H1 (cell line): ENCODE measurements at regions not wholly inside any gene's neighbourhood (a gene's known extent, or its start where the extent isn't known, plus 50 kb on each side); places are given as distances from the start of the nearest gene placed in this dataset.
A peak's percentile ranks its signal among the peaks of the same experiment; 100 is the strongest.

Source experiments
- CTCF ChIA-PET: fragments of 300-600 bp; sonication (Branson Sonifier 250); formaldehyde crosslinking; loops from one replicate; lab custom pipeline; 2021; ENCODE audit not compliant: partially characterized antibody; lab: Charles Lee
- POLR2A ChIA-PET: fragments of 300-600 bp; sonication (Branson Sonifier 250); formaldehyde crosslinking; loops from one replicate; lab custom pipeline; 2021; ENCODE audit warnings: inconsistent platforms; ENCODE audit not compliant: partially characterized antibody; lab: Charles Lee
- DNase-seq, 2 experiments: peaks; one replicate each; pipeline versions ENCODE4 v3.0.0 to v3.0.0-alpha.2; 2010 to 2022; ENCODE audit warnings: low spot score in 2 of 2, low read depth in 1 of 2, mixed read lengths in 1 of 2
- FAIRE-seq: peaks from 2 replicates; lab custom pipeline; 2011; peaks lifted over from hg19 to GRCh38; lab: Jason Lieb, UNC
- H2AFZ ChIP-seq: 2 replicates; pipeline ENCODE4 v1.8.1; 2012; ENCODE audit warnings: low read length, inconsistent platforms
- H2AK5ac ChIP-seq: 2 replicates; pipeline ENCODE4 v1.6.1; 2013; ENCODE audit warnings: low read depth, low read length
- H2BK120ac ChIP-seq: replicated peaks from 2 replicates; pipeline ENCODE3; 2013; ENCODE audit warnings: low read depth, low read length, inconsistent platforms
- H2BK12ac ChIP-seq: 2 replicates; pipeline ENCODE4 v1.6.1; 2013; ENCODE audit warnings: low read depth, low read length
- H2BK15ac ChIP-seq: 2 replicates; pipeline ENCODE4 v1.6.1; 2013; ENCODE audit warnings: low read length
- H2BK20ac ChIP-seq: 2 replicates; pipeline ENCODE4 v1.6.1; 2013; ENCODE audit warnings: low read length
- H2BK5ac ChIP-seq: 2 replicates; pipeline ENCODE4 v1.6.1; 2013; ENCODE audit warnings: low read depth, low read length
- H3K14ac ChIP-seq: 2 replicates; pipeline ENCODE4 v1.6.1; 2013; ENCODE audit warnings: inconsistent platforms; ENCODE audit not compliant: insufficient read length
- H3K18ac ChIP-seq: 2 replicates; pipeline ENCODE4 v1.6.1; 2013; ENCODE audit warnings: low read length; ENCODE audit errors: extremely low read depth
- H3K23ac ChIP-seq: 2 replicates; pipeline ENCODE4 v1.6.1; 2013; ENCODE audit warnings: inconsistent platforms; ENCODE audit not compliant: insufficient read length
- H3K23me2 ChIP-seq: 2 replicates; pipeline ENCODE4 v1.6.1; 2013; ENCODE audit warnings: low read depth, low read length
- H3K27ac ChIP-seq: 2 replicates; pipeline ENCODE4 v1.6.1; 2011; ENCODE audit warnings: low read depth, low read length, inconsistent platforms
- H3K27me3 ChIP-seq, 4 experiments: replicated peaks in 1 of 4; 1 replicate in 1 of 4; 2 replicates in 3 of 4; pipeline versions ENCODE4 v1.6.1 to v1.8.1; 2011 to 2013; ENCODE audit warnings: low read length in 3 of 4, mild to moderate bottlenecking in 3 of 4, inconsistent platforms in 2 of 4, mixed read lengths in 2 of 4, moderate library complexity in 1 of 4; ENCODE audit not compliant: control insufficient read depth in 3 of 4, insufficient read depth in 3 of 4; ENCODE audit errors: extremely low read depth in 1 of 4
- H3K36me3 ChIP-seq, 4 experiments: 2 replicates each; pipeline versions ENCODE4 v1.6.1 to v1.8.1; 2011 to 2013; ENCODE audit warnings: mild to moderate bottlenecking in 4 of 4, low read length in 3 of 4, moderate library complexity in 2 of 4, control low read depth in 1 of 4, inconsistent platforms in 1 of 4; ENCODE audit not compliant: insufficient read depth in 4 of 4, control insufficient read depth in 2 of 4
- H3K4ac ChIP-seq: replicated peaks from 2 replicates; pipeline ENCODE3; 2013; ENCODE audit warnings: low read length, low read depth, mixed read lengths, inconsistent platforms; ENCODE audit not compliant: insufficient read length
- H3K4me1 ChIP-seq, 4 experiments: replicated peaks in 1 of 4; 1 replicate in 1 of 4; 2 replicates in 3 of 4; pipeline versions ENCODE4 v1.6.1 to v1.8.1; 2011 to 2013; ENCODE audit warnings: low read length in 3 of 4, inconsistent platforms in 2 of 4, mixed read lengths in 1 of 4; ENCODE audit not compliant: insufficient read depth in 4 of 4, control insufficient read depth in 3 of 4
- H3K4me2 ChIP-seq, 2 experiments: 2 replicates each; pipeline versions ENCODE4 v1.6.1 to v1.8.1; 2011 to 2013; ENCODE audit warnings: low read depth in 2 of 2, low read length in 2 of 2, control low read depth in 1 of 2, inconsistent platforms in 1 of 2, mild to moderate bottlenecking in 1 of 2; ENCODE audit not compliant: insufficient read depth in 1 of 2
- H3K4me3 ChIP-seq, 4 experiments: fragments of 200-600, 300-600 bp in 1 of 4; sonication (generic), shearing (Covaris generic), sonication (Bioruptor Twin) in 1 of 4; 2 replicates each; pipeline versions ENCODE4 v1.5.1 to v1.8.1; 2011 to 2016; ENCODE audit warnings: low read length in 4 of 4, low read depth in 3 of 4, control low read depth in 2 of 4, inconsistent platforms in 2 of 4, mild to moderate bottlenecking in 2 of 4, mixed read lengths in 1 of 4, moderate library complexity in 1 of 4; ENCODE audit not compliant: insufficient read depth in 2 of 4; ENCODE audit errors: extremely low read depth in 1 of 4
- H3K56ac ChIP-seq: replicated peaks from 2 replicates; pipeline ENCODE3; 2013; ENCODE audit warnings: low read depth, mild to moderate bottlenecking, mixed read lengths, low read length, inconsistent platforms; ENCODE audit not compliant: insufficient read length
- H3K79me1 ChIP-seq: 2 replicates; pipeline ENCODE4 v1.6.1; 2013; ENCODE audit warnings: low read depth, low read length, control low read depth
- H3K79me2 ChIP-seq, 2 experiments: 2 replicates each; pipeline versions ENCODE4 v1.6.1 to v1.8.1; 2012 to 2013; ENCODE audit warnings: low read length in 2 of 2, mild to moderate bottlenecking in 2 of 2, inconsistent platforms in 1 of 2; ENCODE audit not compliant: insufficient read depth in 2 of 2, control insufficient read depth in 1 of 2
- H3K9ac ChIP-seq, 4 experiments: replicated peaks in 1 of 4; 1 replicate in 1 of 4; 2 replicates in 3 of 4; pipeline versions ENCODE4 v1.6.1 to v1.8.1; 2011 to 2013; ENCODE audit warnings: low read depth in 3 of 4, low read length in 3 of 4, control low read depth in 2 of 4, mild to moderate bottlenecking in 2 of 4, moderate library complexity in 2 of 4, inconsistent platforms in 1 of 4; ENCODE audit errors: extremely low read depth in 1 of 4
- H3K9me3 ChIP-seq, 2 experiments: 2 replicates each; pipeline versions ENCODE4 v1.6.1 to v1.8.1; 2012 to 2013; ENCODE audit warnings: mild to moderate bottlenecking in 2 of 2, moderate library complexity in 2 of 2, control low read depth in 1 of 2, inconsistent platforms in 1 of 2, low read depth in 1 of 2, low read length in 1 of 2, mixed read lengths in 1 of 2; ENCODE audit not compliant: insufficient read depth in 2 of 2
- H4K20me1 ChIP-seq, 2 experiments: replicated peaks in 1 of 2; 2 replicates each; pipeline versions ENCODE3 to v1.8.1; 2011 to 2013; ENCODE audit warnings: inconsistent platforms in 2 of 2, low read length in 2 of 2, mild to moderate bottlenecking in 1 of 2; ENCODE audit not compliant: insufficient read depth in 2 of 2, control insufficient read depth in 1 of 2
- H4K5ac ChIP-seq: 2 replicates; pipeline ENCODE4 v1.6.1; 2013; ENCODE audit warnings: low read length, low read depth, mixed read lengths, inconsistent platforms; ENCODE audit not compliant: insufficient read length
- H4K8ac ChIP-seq: 2 replicates; pipeline ENCODE4 v1.8.0; 2013; ENCODE audit warnings: mild to moderate bottlenecking, moderate library complexity, low read length, inconsistent platforms; ENCODE audit not compliant: insufficient read depth; ENCODE audit errors: extremely low read depth
- H4K91ac ChIP-seq: replicated peaks from 2 replicates; pipeline ENCODE3; 2013; ENCODE audit warnings: low read length, mixed read lengths, inconsistent platforms; ENCODE audit not compliant: insufficient read length
- ASH2L ChIP-seq: fragments of 200-600, 300-600 bp; sonication (generic); IDR thresholded peaks from one replicate; pipeline ENCODE4 v1.7.1; 2017; ENCODE audit warnings: low read length
- BACH1 ChIP-seq: IDR thresholded peaks from 2 replicates; pipeline ENCODE4 v1.6.1; 2012; ENCODE audit warnings: low read length, improper control_type of control experiment
- BRCA1 ChIP-seq: IDR thresholded peaks from 2 replicates; pipeline ENCODE4 v1.6.1; 2012; ENCODE audit warnings: low read depth, low read length, improper control_type of control experiment
- CBX5 ChIP-seq: fragments of 300-800, 300-1000 bp; sonication (generic); IDR thresholded peaks from 2 replicates; pipeline ENCODE4 v1.7.1; 2016; ENCODE audit warnings: antibody characterized with exemption, low read length, low read depth
- CBX8 ChIP-seq: fragments of 300-800, 300-1000 bp; sonication (generic); IDR thresholded peaks from 2 replicates; pipeline ENCODE4 v1.7.1; 2016; ENCODE audit warnings: low read depth, low read length, borderline replicate concordance
- CHD1 ChIP-seq: IDR thresholded peaks from 2 replicates; pipeline ENCODE4 v1.6.1; 2012; ENCODE audit warnings: low read depth, low read length, improper control_type of control experiment
- EGR1 ChIP-seq: IDR thresholded peaks from 2 replicates; pipeline ENCODE4 v1.6.1; 2011; ENCODE audit warnings: low read depth, low read length, borderline replicate concordance
- NRF1 ChIP-seq: IDR thresholded peaks from 2 replicates; pipeline ENCODE4 v1.6.1; 2011; ENCODE audit warnings: mild to moderate bottlenecking, low read depth, low read length, improper control_type of control experiment
- TAF1 ChIP-seq: IDR thresholded peaks from 2 replicates; pipeline ENCODE4 v1.6.1; 2011; ENCODE audit warnings: mild to moderate bottlenecking, low read depth, low read length
- TCF12 ChIP-seq: IDR thresholded peaks from 2 replicates; pipeline ENCODE4 v1.6.1; 2011; ENCODE audit warnings: low read depth, mild to moderate bottlenecking, low read length
- YY1 ChIP-seq: IDR thresholded peaks from 2 replicates; pipeline ENCODE4 v1.6.1; 2011; ENCODE audit warnings: low read depth, mild to moderate bottlenecking, low read length
- ZNF274 ChIP-seq: IDR thresholded peaks from 2 replicates; pipeline ENCODE4 v1.7.0; 2012; ENCODE audit warnings: low read length, borderline replicate concordance; ENCODE audit errors: extremely low read depth
- WGBS, 2 experiments: shearing (Covaris generic) in 1 of 2; methylation state at CpG; one replicate each; pipeline versions ENCODE4 v1.1.6 to v1.1.7; 2013 to 2015; ENCODE audit warnings: low lambda C conversion rate in 2 of 2, mixed read lengths in 2 of 2, inconsistent platforms in 1 of 2, low coverage in 1 of 2, missing lambda C conversion rate in 1 of 2; ENCODE audit not compliant: insufficient replicate concordance in 2 of 2, insufficient coverage in 1 of 2, insufficient read length in 1 of 2; ENCODE audit errors: extremely low coverage in 1 of 2, missing lambda C conversion rate in 1 of 2; 5-methylcytosine and 5-hydroxymethylcytosine counted together

GRCh38 chr2:226552571-226553285 lies 246.9 kb downstream of the IRS1 start:
- H2AK5ac ChIP-seq, result no peak overlapping the region
- no peak overlapping the region for H3K23ac ChIP-seq
- no peak overlapping the region for H3K56ac ChIP-seq
- H3K18ac ChIP-seq, result peak overlapping the region; percentile 19; the same call in 1 of the 2 replicates
- H4K5ac ChIP-seq, result no peak overlapping the region
- H3K79me2 ChIP-seq, result no peaks in the 10 kb centered on the region
- WGBS, 2 experiments, result 89% methylated on average over 5 of the region's 5 CpGs; no CpG with 5 or more reads in 1 of the 2 experiments
- no peak overlapping the region for H2BK120ac ChIP-seq
- no peak overlapping the region for H2BK15ac ChIP-seq
- H3K4me3 ChIP-seq, result no peak overlapping the region
- FAIRE-seq, result no peak
- no peaks in the 10 kb centered on the region for H3K4me1 ChIP-seq
- no peak overlapping the region; the same call in 1 of the 2 replicates for H2BK12ac ChIP-seq
- H3K9me3 ChIP-seq, result no peaks in the 10 kb centered on the region; a peak in 1 of 4 replicates
- H2BK20ac ChIP-seq, result no peak overlapping the region
- H3K14ac ChIP-seq, result no peak overlapping the region
- no peak overlapping the region for H3K27ac ChIP-seq
- POLR2A ChIA-PET, result no interaction called here
- H3K9ac ChIP-seq, result no peak overlapping the region
- CTCF ChIA-PET, result no interaction called here
- no peaks in the 10 kb centered on the region for H3K36me3 ChIP-seq
- H2AFZ ChIP-seq, result no peak overlapping the region; the same call in 1 of the 2 replicates
- no peaks in the 10 kb centered on the region for H3K27me3 ChIP-seq
- H3K23me2 ChIP-seq, result no peaks in the 10 kb centered on the region
- no peak overlapping the region for H2BK5ac ChIP-seq
- H3K4ac ChIP-seq, result no peak overlapping the region
- TF ChIP-seq TAF1 (no peak), BRCA1 (no peak), ZNF274 (no peak), EGR1 (no peak), BACH1 (no peak), ASH2L (no peak), CHD1 (no peak), TCF12 (no peak), NRF1 (no peak), CBX8 (no peak), CBX5 (no peak), YY1 (no peak)
- H4K8ac ChIP-seq, result no peak overlapping the region
- no peak overlapping the region for H3K4me2 ChIP-seq
- no peak overlapping the region for H4K91ac ChIP-seq
- no peaks in the 10 kb centered on the region for H3K79me1 ChIP-seq
- no peaks in the 10 kb centered on the region for H4K20me1 ChIP-seq
- DNase-seq, result no peak
